OCI-LY7 (cell line): ENCODE measurements at regions not wholly inside any gene's neighbourhood (a gene's known extent, or its start where the extent isn't known, plus 50 kb on each side); places are given as distances from the start of the nearest gene placed in this dataset.
"Not testable (repeated sequence)": the region's sequence is repeated elsewhere in the genome, so short reads cannot be mapped to it uniquely, and the experiment has no call there.

Experiments used
- BruUV-seq: library from RNA; stranded (reverse); fragments of 400-500 nt; replicated peaks from 2 replicates; lab custom pipeline; 2021; lab: Mats Ljungman, UMichigan
- CTCF ChIA-PET: fragments of 300-600 bp; sonication (Branson Sonifier 250); formaldehyde crosslinking; loops from one replicate; lab custom pipeline; 2022; ENCODE audit warnings: antibody characterized with exemption; ENCODE audit not compliant: unreplicated experiment; lab: Charles Lee
- POLR2A ChIA-PET: fragments of 300-600 bp; sonication (Branson Sonifier 250); formaldehyde crosslinking; loops from one replicate; lab custom pipeline; 2022; ENCODE audit warnings: antibody characterized with exemption; lab: Charles Lee
- DNase-seq: peaks from one replicate; pipeline ENCODE4 v3.0.0-alpha.2; 2015; ENCODE audit warnings: low spot score
- H2AFZ ChIP-seq: fragments of 200-600 bp; sonication (generic), shearing (Covaris generic); 2 replicates; pipeline ENCODE4 v1.6.1; 2014; ENCODE audit warnings: mild to moderate bottlenecking, antibody characterized with exemption, low read length, moderate library complexity
- H3K27ac ChIP-seq: fragments of 200-600 bp; sonication (generic); 2 replicates; pipeline ENCODE4 v1.5.1; 2014; ENCODE audit warnings: mixed run types, low read depth, mild to moderate bottlenecking, moderate library complexity, low read length, inconsistent platforms; ENCODE audit not compliant: poor library complexity, severe bottlenecking
- H3K36me3 ChIP-seq: fragments of 200-600 bp; sonication (generic); 2 replicates; pipeline ENCODE4 v1.6.1; 2014; ENCODE audit warnings: mild to moderate bottlenecking, antibody characterized with exemption, low read length, moderate library complexity, mixed read lengths; ENCODE audit not compliant: insufficient read depth
- H3K4me1 ChIP-seq: fragments of 200-600 bp; sonication (generic); 2 replicates; pipeline ENCODE4 v1.5.1; 2014; ENCODE audit warnings: mild to moderate bottlenecking, low read length; ENCODE audit not compliant: insufficient read depth, poor library complexity, severe bottlenecking
- H3K4me2 ChIP-seq: fragments of 200-600 bp; sonication (generic); 2 replicates; pipeline ENCODE4 v1.6.1; 2014; ENCODE audit warnings: mild to moderate bottlenecking, low read length
- H3K4me3 ChIP-seq: fragments of 200-600 bp; sonication (generic); 2 replicates; pipeline ENCODE4 v1.5.1; 2014; ENCODE audit warnings: mild to moderate bottlenecking, low read depth, low read length; ENCODE audit not compliant: poor library complexity, severe bottlenecking
- H3K79me2 ChIP-seq: fragments of 200-600 bp; sonication (generic); 2 replicates; pipeline ENCODE4 v1.6.1; 2016; ENCODE audit warnings: low read depth, mild to moderate bottlenecking, low read length, moderate library complexity, mixed read lengths; ENCODE audit not compliant: insufficient read depth
- H3K9me2 ChIP-seq: fragments of 200-600 bp; sonication (generic); 2 replicates; pipeline ENCODE4 v1.6.1; 2016; ENCODE audit warnings: mild to moderate bottlenecking, low read length, mixed read lengths; ENCODE audit not compliant: insufficient read depth
- H3K9me3 ChIP-seq: fragments of 200-600 bp; sonication (generic); 2 replicates; pipeline ENCODE4 v1.6.1; 2014; ENCODE audit warnings: mild to moderate bottlenecking, mixed run types, low read length, mixed read lengths
- H4K20me1 ChIP-seq: fragments of 200-600 bp; sonication (generic); 2 replicates; pipeline ENCODE4 v1.6.1; 2014; ENCODE audit warnings: mild to moderate bottlenecking, antibody characterized with exemption, low read length, moderate library complexity, mixed read lengths; ENCODE audit not compliant: insufficient read depth
- EZH2phosphoT487 ChIP-seq: fragments of 200-600 bp; sonication (generic); IDR thresholded peaks from 2 replicates; pipeline ENCODE4 v1.6.1; 2018; ENCODE audit warnings: low read depth, borderline replicate concordance, mild to moderate bottlenecking, mixed run types, antibody characterized with exemption, low read length, moderate library complexity, mixed read lengths
- intact Hi-C: fragments of 100-400 bp; cut with micrococcal nuclease; formaldehyde crosslinking; loops from one replicate; pipeline ENCODE4 v1.10.0; 2022; ENCODE audit not compliant: unreplicated experiment
- TF ChIP-seq, protein P1 (sequence below): fragments of 200-600 bp; sonication (generic); conservative IDR thresholded peaks from 2 replicates; pipeline ENCODE4 v1.5.1; 2014; ENCODE audit warnings: mild to moderate bottlenecking, antibody characterized with exemption, low read length, moderate library complexity, mixed read lengths

GRCh38 chr6:164942271-164942670 is 367.1 kb downstream of the C6orf118 start:
- H3K79me2 ChIP-seq = no peaks in the 10 kb centered on the region
- intact Hi-C loops = no loop called here
- no peaks in the 10 kb centered on the region for H3K36me3 ChIP-seq
- H3K9me2 ChIP-seq = no peaks in the 10 kb centered on the region
- ChIA-PET POLR2A (no interaction called here), CTCF (no interaction called here)
- H3K4me1 ChIP-seq = no peaks in the 10 kb centered on the region
- H3K27ac ChIP-seq = no peak overlapping the region
- no peaks in the 10 kb centered on the region for H3K9me3 ChIP-seq
- H3K4me3 ChIP-seq = no peak overlapping the region
- no peaks in the 10 kb centered on the region for H4K20me1 ChIP-seq
- no peak for DNase-seq
- H3K4me2 ChIP-seq = no peak overlapping the region
- no peak overlapping the region for H2AFZ ChIP-seq
- no peak for TF ChIP-seq EZH2phosphoT487
- TF ChIP-seq, protein P1, sequence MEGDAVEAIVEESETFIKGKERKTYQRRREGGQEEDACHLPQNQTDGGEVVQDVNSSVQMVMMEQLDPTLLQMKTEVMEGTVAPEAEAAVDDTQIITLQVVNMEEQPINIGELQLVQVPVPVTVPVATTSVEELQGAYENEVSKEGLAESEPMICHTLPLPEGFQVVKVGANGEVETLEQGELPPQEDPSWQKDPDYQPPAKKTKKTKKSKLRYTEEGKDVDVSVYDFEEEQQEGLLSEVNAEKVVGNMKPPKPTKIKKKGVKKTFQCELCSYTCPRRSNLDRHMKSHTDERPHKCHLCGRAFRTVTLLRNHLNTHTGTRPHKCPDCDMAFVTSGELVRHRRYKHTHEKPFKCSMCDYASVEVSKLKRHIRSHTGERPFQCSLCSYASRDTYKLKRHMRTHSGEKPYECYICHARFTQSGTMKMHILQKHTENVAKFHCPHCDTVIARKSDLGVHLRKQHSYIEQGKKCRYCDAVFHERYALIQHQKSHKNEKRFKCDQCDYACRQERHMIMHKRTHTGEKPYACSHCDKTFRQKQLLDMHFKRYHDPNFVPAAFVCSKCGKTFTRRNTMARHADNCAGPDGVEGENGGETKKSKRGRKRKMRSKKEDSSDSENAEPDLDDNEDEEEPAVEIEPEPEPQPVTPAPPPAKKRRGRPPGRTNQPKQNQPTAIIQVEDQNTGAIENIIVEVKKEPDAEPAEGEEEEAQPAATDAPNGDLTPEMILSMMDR = no peak
- BruUV-seq = no TSS peak

- H3K4me3 ChIP-seq, H2AFZ ChIP-seq, intact Hi-C loops, DNase-seq, CTCF ChIA-PET, POLR2A ChIA-PET, H3K79me2 ChIP-seq, H3K9me3 ChIP-seq, H3K27ac ChIP-seq, H4K20me1 ChIP-seq, H3K4me1 ChIP-seq, H3K36me3 ChIP-seq, H3K9me2 ChIP-seq, BruUV-seq, H3K4me2 ChIP-seq: not testable (repeated sequence)
These were observed 376.1 kb downstream of the C6orf118 start for GRCh38 chr6:164933238-164933794.

DNA sequence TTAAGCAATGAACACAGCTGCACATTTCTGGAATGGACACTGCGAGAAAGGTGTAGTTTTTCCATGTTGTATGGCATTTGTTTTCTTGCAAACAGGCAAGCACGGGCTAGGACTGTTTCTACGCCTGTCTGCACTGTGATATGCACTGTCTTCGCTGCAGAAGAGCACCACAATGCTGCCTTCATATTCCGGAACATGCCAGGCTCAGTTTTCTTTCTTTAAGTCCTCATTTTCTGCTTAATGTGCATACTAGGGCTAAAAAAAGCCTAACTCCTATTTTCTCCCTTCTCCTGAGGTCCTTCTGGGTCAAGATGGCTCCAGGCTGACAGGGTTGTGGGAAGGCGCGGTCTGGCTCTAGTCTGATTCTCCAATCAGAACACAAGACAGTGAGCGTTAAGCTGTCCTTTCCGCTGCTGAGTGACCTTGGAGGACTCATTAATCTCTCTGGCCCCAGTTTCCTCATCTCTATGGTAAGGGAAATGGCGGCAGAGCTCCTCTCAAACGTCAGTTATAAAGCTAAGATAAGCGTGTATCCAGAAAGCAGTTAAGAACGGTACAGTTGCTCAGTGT is 379.9 kb downstream of the C6orf118 start:
- DNase-seq = no peak
- Histone ChIP-seq H3K9me2 (no peaks in the 10 kb centered on the region), H3K36me3 (no peaks in the 10 kb centered on the region), H3K4me2 (no peak overlapping the region), H2AFZ (no peak overlapping the region), H3K9me3 (no peaks in the 10 kb centered on the region), H4K20me1 (no peaks in the 10 kb centered on the region), H3K4me1 (no peaks in the 10 kb centered on the region), H3K27ac (no peak overlapping the region), H3K4me3 (no peak overlapping the region), H3K79me2 (no peaks in the 10 kb centered on the region)
- intact Hi-C loops = no loop called here
- TF ChIP-seq, protein P1 = no peak
- ChIA-PET CTCF (no interaction called here), POLR2A (no interaction called here)
- BruUV-seq = no TSS peak
